ENCODE measurements at regions not wholly inside any gene's neighbourhood (a gene's known extent, or its start where the extent isn't known, plus 50 kb on each side); places are given as distances from the start of the nearest gene placed in this dataset.

GRCh38 chr12:94834036-94834625, 169.4 kb downstream of the NDUFA12 start:
- Histone ChIP-seq H3K4me2 (ENCODE audit: low read length) (no peak overlapping the region), H3K9me2 (ENCODE audit: insufficient read depth, low read length) (no peaks in the 10 kb centered on the region), H3K36me3 (ENCODE audit: insufficient read depth, low read length) (no peaks in the 10 kb centered on the region), H2AFZ (ENCODE audit: low read depth, low read length) (no peak overlapping the region), H3F3A (ENCODE audit: insufficient read depth, low read length, poor library complexity, severe bottlenecking) (no peaks in the 10 kb centered on the region), H4K20me1 (ENCODE audit: insufficient read depth) (no peaks in the 10 kb centered on the region), H3K4me3 (ENCODE audit: low read length) (no peak overlapping the region), H3K27me3 (ENCODE audit: insufficient read depth, low read depth, low read length) (no peaks in the 10 kb centered on the region), H3K9me3 (ENCODE audit: low read length) (no peaks in the 10 kb centered on the region), H3K79me2 (replicated peaks; ENCODE audit: insufficient read depth, low read length) (no peaks in the 10 kb centered on the region), H3K9ac (ENCODE audit: low read length) (no peak overlapping the region), H3K27ac (ENCODE audit: low read length) (no peak overlapping the region)
- TF ChIP-seq EP300 (conservative IDR thresholded peaks at IDR 0.05; ENCODE audit: poor library complexity, severe bottlenecking) (no peak), CTCF (IDR thresholded peaks at IDR 0.05; ENCODE audit: poor library complexity, severe bottlenecking) (no peak)

GRCh38 chr12:94832780-94833681, 170.5 kb downstream of the NDUFA12 start:
- Histone ChIP-seq H3K9ac (ENCODE audit: low read length) (no peak overlapping the region), H3K79me2 (replicated peaks; ENCODE audit: insufficient read depth, low read length) (no peaks in the 10 kb centered on the region), H3K27ac (ENCODE audit: low read length) (no peak overlapping the region), H3F3A (ENCODE audit: insufficient read depth, low read length, poor library complexity, severe bottlenecking) (no peaks in the 10 kb centered on the region), H3K36me3 (ENCODE audit: insufficient read depth, low read length) (no peaks in the 10 kb centered on the region), H2AFZ (ENCODE audit: low read depth, low read length) (no peak overlapping the region), H3K9me3 (ENCODE audit: low read length) (no peaks in the 10 kb centered on the region), H3K27me3 (ENCODE audit: insufficient read depth, low read depth, low read length) (no peaks in the 10 kb centered on the region), H3K4me3 (ENCODE audit: low read length) (no peak overlapping the region), H3K9me2 (ENCODE audit: insufficient read depth, low read length) (no peaks in the 10 kb centered on the region), H4K20me1 (ENCODE audit: insufficient read depth) (no peaks in the 10 kb centered on the region), H3K4me2 (ENCODE audit: low read length) (no peak overlapping the region)
- TF ChIP-seq EZH2 (IDR thresholded peaks at IDR 0.05; ENCODE audit: borderline replicate concordance, insufficient read depth, low read length, poor library complexity, severe bottlenecking) (no peak), RAD21 (conservative IDR thresholded peaks at IDR 0.05) (no peak), EP300 (conservative IDR thresholded peaks at IDR 0.05; ENCODE audit: poor library complexity, severe bottlenecking) (no peak), TAF1 (IDR thresholded peaks at IDR 0.05; ENCODE audit: low read depth) (no peak), MXI1 (conservative IDR thresholded peaks at IDR 0.05; ENCODE audit: poor library complexity, severe bottlenecking) (no peak), CTCF (IDR thresholded peaks at IDR 0.05; ENCODE audit: poor library complexity, severe bottlenecking) (no peak), REST (IDR thresholded peaks at IDR 0.05; ENCODE audit: borderline replicate concordance) (no peak), POLR2AphosphoS5 (IDR thresholded peaks at IDR 0.05) (no peak), SMC3 (conservative IDR thresholded peaks at IDR 0.05; ENCODE audit: poor library complexity) (no peak)
